MM.1S (cell line): ENCODE measurements at regions not wholly inside any gene's neighbourhood (a gene's known extent, or its start where the extent isn't known, plus 50 kb on each side); places are given as distances from the start of the nearest gene placed in this dataset.
"Not testable (repeated sequence)": the region's sequence is repeated elsewhere in the genome, so short reads cannot be mapped to it uniquely, and the experiment has no call there.

Experiments used
- DNase-seq: peaks from one replicate; pipeline ENCODE4 v3.0.0-alpha.2; 2015
- H2AFZ ChIP-seq: fragments of 300-600 bp; sonication (generic); 2 replicates; pipeline ENCODE4 v1.6.0; 2016; ENCODE audit warnings: antibody characterized with exemption, low read length
- H3F3A ChIP-seq: fragments of 300-600 bp; sonication (generic); 2 replicates; pipeline ENCODE4 v1.6.1; 2016; ENCODE audit warnings: mild to moderate bottlenecking, antibody characterized with exemption, low read length, moderate library complexity, mixed read lengths; ENCODE audit not compliant: insufficient read depth
- H3K27ac ChIP-seq: fragments of 300-600 bp; sonication (generic); 2 replicates; pipeline ENCODE4 v1.5.1; 2016; ENCODE audit warnings: mild to moderate bottlenecking, low read length
- H3K27me3 ChIP-seq: fragments of 300-600 bp; sonication (generic); replicated peaks from 2 replicates; pipeline ENCODE4 v1.6.0; 2016; ENCODE audit warnings: low read length; ENCODE audit not compliant: insufficient read depth
- H3K36me3 ChIP-seq: fragments of 300-600 bp; sonication (generic); replicated peaks from 2 replicates; pipeline ENCODE4 v1.6.1; 2016; ENCODE audit warnings: mild to moderate bottlenecking, low read length, mixed read lengths; ENCODE audit not compliant: insufficient read depth
- H3K4me1 ChIP-seq: fragments of 300-600 bp; sonication (generic); 2 replicates; pipeline ENCODE4 v1.6.1; 2016; ENCODE audit warnings: low read length, mixed read lengths
- H3K4me2 ChIP-seq: fragments of 300-600 bp; sonication (generic); 2 replicates; pipeline ENCODE4 v1.6.0; 2016; ENCODE audit warnings: low read depth, low read length
- H3K4me3 ChIP-seq: fragments of 300-600 bp; sonication (generic); 2 replicates; pipeline ENCODE4 v1.5.1; 2016; ENCODE audit warnings: low read length, mixed read lengths
- H3K79me2 ChIP-seq: fragments of 300-600 bp; sonication (generic); 2 replicates; pipeline ENCODE4 v1.6.1; 2016; ENCODE audit warnings: mixed run types, low read length, mixed read lengths
- H3K9ac ChIP-seq: fragments of 300-600 bp; sonication (generic); 2 replicates; pipeline ENCODE4 v1.6.1; 2016; ENCODE audit warnings: low read length, mixed read lengths
- H3K9me2 ChIP-seq: fragments of 300-600 bp; sonication (generic); replicated peaks from 2 replicates; pipeline ENCODE4 v1.6.1; 2016; ENCODE audit warnings: mild to moderate bottlenecking, low read length, mixed read lengths; ENCODE audit not compliant: insufficient read depth
- H3K9me3 ChIP-seq: fragments of 300-600 bp; sonication (generic); replicated peaks from 2 replicates; pipeline ENCODE4 v1.6.1; 2016; ENCODE audit warnings: mild to moderate bottlenecking, low read length, mixed read lengths; ENCODE audit not compliant: insufficient read depth
- H4K20me1 ChIP-seq: fragments of 300-600 bp; sonication (generic); 2 replicates; pipeline ENCODE4 v1.6.1; 2016; ENCODE audit warnings: mild to moderate bottlenecking, low read length, moderate library complexity, mixed read lengths; ENCODE audit not compliant: insufficient read depth
- CTCF ChIP-seq: fragments of 300-600 bp; sonication (generic); IDR thresholded peaks from 2 replicates; pipeline ENCODE4 v1.5.1; 2016; ENCODE audit warnings: antibody characterized with exemption, low read length, mixed read lengths
- EZH2 ChIP-seq: fragments of 300-600 bp; sonication (generic); optimal IDR thresholded peaks from 2 replicates; pipeline ENCODE3; 2017; ENCODE audit warnings: low read depth, mild to moderate bottlenecking, antibody characterized with exemption, low read length, mixed read lengths
- EZH2phosphoT487 ChIP-seq: fragments of 300-600 bp; sonication (generic); IDR thresholded peaks from 2 replicates; pipeline ENCODE4 v1.6.1; 2018; ENCODE audit warnings: antibody characterized with exemption, low read length

GRCh38 chr4:187692626-187693025 is 302.9 kb upstream of the ZFP42 start:
- Histone ChIP-seq H3K4me2 (no peak overlapping the region), H2AFZ (no peak overlapping the region), H3K27ac (no peak overlapping the region), H3F3A (no peaks in the 10 kb centered on the region), H3K9me2 (no peaks in the 10 kb centered on the region), H4K20me1 (no peaks in the 10 kb centered on the region), H3K27me3 (no peaks in the 10 kb centered on the region), H3K9ac (no peak overlapping the region), H3K9me3 (no peaks in the 10 kb centered on the region), H3K79me2 (no peaks in the 10 kb centered on the region), H3K4me3 (no peak overlapping the region), H3K4me1 (no peaks in the 10 kb centered on the region), H3K36me3 (no peaks in the 10 kb centered on the region)
- no peak for TF ChIP-seq EZH2
- TF ChIP-seq CTCF, result no peak
- no peak for TF ChIP-seq EZH2phosphoT487
- no peak for DNase-seq

- not testable (repeated sequence) for DNase-seq, H3K4me2 ChIP-seq, H4K20me1 ChIP-seq, H3K4me3 ChIP-seq, H3K27me3 ChIP-seq, H3K4me1 ChIP-seq, H3F3A ChIP-seq, H3K9me2 ChIP-seq, H3K9me3 ChIP-seq, H3K27ac ChIP-seq, H3K36me3 ChIP-seq, H2AFZ ChIP-seq, H3K9ac ChIP-seq, H3K79me2 ChIP-seq
Observed at GRCh38 chr4:187695531-187695930, 300.0 kb upstream of the ZFP42 start.

DNA sequence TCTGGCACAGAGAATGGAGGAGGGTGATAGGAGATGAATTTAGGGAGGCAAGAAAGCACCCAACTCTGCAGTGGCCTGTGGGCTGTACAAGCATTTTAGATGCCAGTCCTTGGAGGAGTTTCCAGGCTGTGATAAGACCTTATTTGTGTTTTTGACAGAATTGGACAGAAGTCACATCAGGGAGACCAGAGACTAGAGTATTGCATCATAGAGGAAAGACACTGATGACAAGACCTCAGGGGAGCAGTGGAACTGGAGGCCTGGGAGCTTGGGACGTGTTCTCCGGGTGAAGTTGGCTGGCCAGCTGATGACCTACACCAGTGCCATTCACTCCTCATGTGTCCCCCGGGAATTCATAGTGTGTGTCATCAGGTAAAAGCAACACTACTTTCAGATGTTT is 284.0 kb upstream of the ZFP42 start:
- Histone ChIP-seq H3F3A (no peaks in the 10 kb centered on the region), H3K4me3 (no peak overlapping the region), H3K79me2 (no peaks in the 10 kb centered on the region), H3K27me3 (no peaks in the 10 kb centered on the region), H2AFZ (no peak overlapping the region), H3K9me2 (no peaks in the 10 kb centered on the region), H3K4me2 (no peak overlapping the region), H3K4me1 (no peaks in the 10 kb centered on the region), H3K27ac (no peak overlapping the region), H3K9me3 (no peaks in the 10 kb centered on the region), H3K9ac (no peak overlapping the region), H4K20me1 (no peaks in the 10 kb centered on the region), H3K36me3 (no peaks in the 10 kb centered on the region)
- DNase-seq, result no peak
- TF ChIP-seq EZH2phosphoT487 (no peak), CTCF (no peak), EZH2 (no peak)

DNA sequence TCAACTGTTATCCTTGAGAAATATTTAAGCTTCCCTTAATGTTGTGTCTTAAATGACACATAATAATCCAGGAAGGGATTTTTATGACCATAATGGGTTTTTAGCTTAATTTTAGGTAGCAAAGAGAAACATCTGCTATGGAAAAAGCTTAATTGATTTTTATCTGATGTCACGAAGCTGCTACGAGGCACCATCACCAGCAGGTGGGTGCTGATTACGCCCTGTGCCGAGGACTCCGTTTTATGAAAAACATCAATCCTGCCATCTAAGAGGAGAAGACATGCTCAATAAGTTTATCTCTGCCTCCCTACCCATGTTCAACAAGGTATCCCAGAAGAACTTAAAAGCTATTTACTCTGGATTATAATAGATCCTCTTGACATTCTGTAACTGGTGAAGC is 280.6 kb upstream of the ZFP42 start:
- H3K9ac ChIP-seq, result no peak overlapping the region
- no peaks in the 10 kb centered on the region for H3K79me2 ChIP-seq
- no peaks in the 10 kb centered on the region for H3K27me3 ChIP-seq
- H3K27ac ChIP-seq, result no peak overlapping the region
- H3F3A ChIP-seq, result no peaks in the 10 kb centered on the region
- TF ChIP-seq CTCF (no peak), EZH2phosphoT487 (no peak), EZH2 (no peak)
- no peak overlapping the region for H2AFZ ChIP-seq
- H3K4me1 ChIP-seq, result no peaks in the 10 kb centered on the region
- H3K4me2 ChIP-seq, result no peak overlapping the region
- no peak for DNase-seq
- H3K9me2 ChIP-seq, result no peaks in the 10 kb centered on the region
- H3K4me3 ChIP-seq, result no peak overlapping the region
- H3K9me3 ChIP-seq, result no peaks in the 10 kb centered on the region
- no peaks in the 10 kb centered on the region for H4K20me1 ChIP-seq
- H3K36me3 ChIP-seq, result no peaks in the 10 kb centered on the region
